Esophagus muscularis mucosa (tissue), 4 donors: ENCODE measurements at regions not wholly inside any gene's neighbourhood (a gene's known extent, or its start where the extent isn't known, plus 50 kb on each side); places are given as distances from the start of the nearest gene placed in this dataset.

Experiments
- DNase-seq: peaks from one replicate; pipeline ENCODE4 v3.0.0-alpha.2; 2017; ENCODE audit errors: extremely low spot score
- H3K27ac ChIP-seq, 4 donors: fragments of 200-600 bp; sonication (generic); replicated peaks in 1 of 4; 1 replicate in 3 of 4; 2 replicates in 1 of 4; pipeline ENCODE4 v1.5.1; 2016 to 2019; ENCODE audit warnings: mild to moderate bottlenecking in 1 of 4
- H3K27me3 ChIP-seq, 4 donors: fragments of 200-600 bp; sonication (generic); one replicate each; pipeline versions ENCODE4 v1.5.1 to v1.6.0; 2016 to 2019
- H3K36me3 ChIP-seq, 4 donors: fragments of 200-600 bp; sonication (generic); one replicate each; pipeline ENCODE4 v1.5.1; 2016 to 2019
- H3K4me1 ChIP-seq, 4 donors: fragments of 200-600 bp; sonication (generic); one replicate each; pipeline ENCODE4 v1.5.1; 2016 to 2019
- H3K4me3 ChIP-seq, 4 donors: fragments of 200-600 bp; sonication (generic); 1 replicate in 2 of 4; 2 replicates in 2 of 4; pipeline ENCODE4 v1.5.1; 2016 to 2019; ENCODE audit warnings: mild to moderate bottlenecking in 4 of 4, moderate library complexity in 1 of 4
- H3K9me3 ChIP-seq, 4 donors: fragments of 200-600 bp; sonication (generic); 1 replicate in 3 of 4; 2 replicates in 1 of 4; pipeline ENCODE4 v1.5.1; 2016 to 2019
- EP300 ChIP-seq: sonication (generic); formaldehyde crosslinking; IDR thresholded peaks from one replicate; pipeline ENCODE4 v1.6.1; 2017; ENCODE audit warnings: antibody characterized with exemption
- POLR2A ChIP-seq: fragments of 450-650 bp; IDR thresholded peaks from one replicate; pipeline ENCODE4 v1.6.1; 2017; ENCODE audit warnings: antibody characterized with exemption, moderate library complexity, mild to moderate bottlenecking, low read depth
- POLR2AphosphoS5 ChIP-seq, 2 donors: sonication (generic); formaldehyde crosslinking; IDR thresholded peaks; one replicate each; pipeline ENCODE4 v1.6.1; 2017; ENCODE audit warnings: antibody characterized with exemption in 2 of 2
- WGBS: methylation state at CpG from one replicate; pipeline ENCODE4 v1.1.5; 2018; 5-methylcytosine and 5-hydroxymethylcytosine counted together
- intact Hi-C: fragments of 100-400 bp; cut with DNase I; formaldehyde crosslinking; loops from one replicate; pipeline ENCODE4 v1.15.1; 2023
- TF ChIP-seq, protein P1 (sequence below), 3 experiments: fragments of 200-600 bp in 2 of 3; fragments of 450-650 bp in 1 of 3; sonication (generic) in 2 of 3; IDR thresholded peaks; one replicate each; pipeline ENCODE4 v1.5.1; 2017 to 2019; ENCODE audit warnings: antibody characterized with exemption in 3 of 3, mild to moderate bottlenecking in 2 of 3, moderate library complexity in 1 of 3

- Histone ChIP-seq H3K9me3 (peaks cover 0 to 6% (median 2%) of the 10 kb centered on the region in 4 donors), H3K36me3 (no peaks in the 10 kb centered on the region), H3K27me3 (no peaks in the 10 kb centered on the region), H3K27ac (peak overlapping the region; percentile 75 to 87 (median 84)), H3K4me3 (no peak overlapping the region), H3K4me1 (peaks cover 3 to 52% (median 49%) of the 10 kb centered on the region in 4 donors)
- WGBS = 77% methylated on average over 4 of the region's 4 CpGs
- no peak for TF ChIP-seq EP300
- TF ChIP-seq POLR2AphosphoS5 (IDR thresholded peaks at IDR 0.05) = no peak
- TF ChIP-seq, protein P1, sequence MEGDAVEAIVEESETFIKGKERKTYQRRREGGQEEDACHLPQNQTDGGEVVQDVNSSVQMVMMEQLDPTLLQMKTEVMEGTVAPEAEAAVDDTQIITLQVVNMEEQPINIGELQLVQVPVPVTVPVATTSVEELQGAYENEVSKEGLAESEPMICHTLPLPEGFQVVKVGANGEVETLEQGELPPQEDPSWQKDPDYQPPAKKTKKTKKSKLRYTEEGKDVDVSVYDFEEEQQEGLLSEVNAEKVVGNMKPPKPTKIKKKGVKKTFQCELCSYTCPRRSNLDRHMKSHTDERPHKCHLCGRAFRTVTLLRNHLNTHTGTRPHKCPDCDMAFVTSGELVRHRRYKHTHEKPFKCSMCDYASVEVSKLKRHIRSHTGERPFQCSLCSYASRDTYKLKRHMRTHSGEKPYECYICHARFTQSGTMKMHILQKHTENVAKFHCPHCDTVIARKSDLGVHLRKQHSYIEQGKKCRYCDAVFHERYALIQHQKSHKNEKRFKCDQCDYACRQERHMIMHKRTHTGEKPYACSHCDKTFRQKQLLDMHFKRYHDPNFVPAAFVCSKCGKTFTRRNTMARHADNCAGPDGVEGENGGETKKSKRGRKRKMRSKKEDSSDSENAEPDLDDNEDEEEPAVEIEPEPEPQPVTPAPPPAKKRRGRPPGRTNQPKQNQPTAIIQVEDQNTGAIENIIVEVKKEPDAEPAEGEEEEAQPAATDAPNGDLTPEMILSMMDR (IDR thresholded peaks at IDR 0.05) = no peak
- TF ChIP-seq POLR2A = no peak
- DNase-seq = no peak
- intact Hi-C loops = no loop called here
Measured at GRCh38 chr2:37783545-37783944, 112.1 kb upstream of the CDC42EP3 start.

GRCh38 chr2:37784071-37784758 is 112.8 kb upstream of the CDC42EP3 start:
- peaks cover 3 to 45% (median 43%) of the 10 kb centered on the region in 4 donors for H3K4me1 ChIP-seq
- no peak for DNase-seq
- TF ChIP-seq, protein P1 (IDR thresholded peaks at IDR 0.05) = no peak
- no peak for TF ChIP-seq POLR2AphosphoS5 (IDR thresholded peaks at IDR 0.05)
- TF ChIP-seq POLR2A = no peak
- no peak for TF ChIP-seq EP300
- no peaks in the 10 kb centered on the region for H3K27me3 ChIP-seq
- intact Hi-C loops = no loop called here
- H3K36me3 ChIP-seq = no peaks in the 10 kb centered on the region
- H3K4me3 ChIP-seq = no peak overlapping the region
- peaks cover 0 to 10% (median 4%) of the 10 kb centered on the region in 4 donors for H3K9me3 ChIP-seq
- WGBS = 62% methylated on average over 1 of the region's 3 CpGs
- H3K27ac ChIP-seq = peak overlapping the region in 3 of 4 donors; percentile 83 to 87 (median 85)

- Histone ChIP-seq H3K36me3 (no peaks in the 10 kb centered on the region), H3K27ac (peak overlapping the region in 1 of 4 donors; percentile 87), H3K27me3 (no peaks in the 10 kb centered on the region), H3K9me3 (peaks cover 0 to 10% (median 4%) of the 10 kb centered on the region in 4 donors), H3K4me3 (no peak overlapping the region), H3K4me1 (peaks cover 3 to 40% (median 37%) of the 10 kb centered on the region in 4 donors)
- TF ChIP-seq POLR2AphosphoS5 (IDR thresholded peaks at IDR 0.05) (no peak), EP300 (no peak), POLR2A (no peak)
- TF ChIP-seq, protein P1 (IDR thresholded peaks at IDR 0.05) = no peak
- 90% methylated on average over 5 of the region's 5 CpGs for WGBS
- intact Hi-C loops = no loop called here
- DNase-seq = no peak
Measured at GRCh38 chr2:37784759-37785149, 113.3 kb upstream of the CDC42EP3 start.

GRCh38 chr2:37786191-37786698 is 114.8 kb upstream of the CDC42EP3 start:
- H3K27ac ChIP-seq = no peak overlapping the region
- peak; percentile 80 for DNase-seq
- WGBS = 100% methylated on average over 1 of the region's 1 CpG
- no peak overlapping the region for H3K4me3 ChIP-seq
- TF ChIP-seq POLR2A (no peak), POLR2AphosphoS5 (IDR thresholded peaks at IDR 0.05) (no peak), EP300 (no peak)
- TF ChIP-seq, protein P1 (IDR thresholded peaks at IDR 0.05) = no peak
- H3K9me3 ChIP-seq = peaks cover 0 to 10% (median 4%) of the 10 kb centered on the region in 4 donors
- no peaks in the 10 kb centered on the region for H3K36me3 ChIP-seq
- H3K27me3 ChIP-seq = no peaks in the 10 kb centered on the region
- intact Hi-C loops = no loop called here
- H3K4me1 ChIP-seq = peaks cover 3 to 26% (median 25%) of the 10 kb centered on the region in 4 donors
